ENCODE measurements at regions not wholly inside any gene's neighbourhood (a gene's known extent, or its start where the extent isn't known, plus 50 kb on each side); places are given as distances from the start of the nearest gene placed in this dataset.

GRCh38 chr13:88434953-88435352, 763.8 kb downstream of the SLITRK5 start:
- no TSS peak for BruUV-seq (replicated peaks)
- H3K9me2 ChIP-seq (replicated peaks; ENCODE audit: low read length): no peaks in the 10 kb centered on the region
- no peak overlapping the region for H3K9ac ChIP-seq (ENCODE audit: low read length)
- no peak overlapping the region for H2AFZ ChIP-seq (ENCODE audit: low read length)
- H3K4me1 ChIP-seq (ENCODE audit: insufficient read depth, low read length): no peaks in the 10 kb centered on the region
- no peak overlapping the region for H3K27ac ChIP-seq (ENCODE audit: low read length)
- no peaks in the 10 kb centered on the region for H3K79me2 ChIP-seq (ENCODE audit: low read length)
- ATAC-seq (no peak), DNase-seq (no peak)
- no peak for TF ChIP-seq EZH2 (IDR thresholded peaks at IDR 0.05; ENCODE audit: low read length, unreplicated experiment)
- no peak for TF ChIP-seq CTCF (conservative IDR thresholded peaks at IDR 0.05; ENCODE audit: low read depth, low read length)
- TF ChIP-seq EZH2phosphoT487 (IDR thresholded peaks at IDR 0.05; ENCODE audit: borderline replicate concordance, low read length): no peak
- H3K9me3 ChIP-seq (ENCODE audit: low read length): no peaks in the 10 kb centered on the region
- H3K4me2 ChIP-seq (ENCODE audit: low read length): no peak overlapping the region
- H3F3A ChIP-seq (ENCODE audit: low read length, unreplicated experiment): no peaks in the 10 kb centered on the region
- no peak overlapping the region for H3K4me3 ChIP-seq (ENCODE audit: low read length)
- no peaks in the 10 kb centered on the region for H3K36me3 ChIP-seq (ENCODE audit: low read depth, low read length)
- no peaks in the 10 kb centered on the region for H4K20me1 ChIP-seq (ENCODE audit: low read length)
- ChIA-PET POLR2A (ENCODE audit: unreplicated experiment) (no interaction called here), CTCF (no interaction called here)
- no peaks in the 10 kb centered on the region for H3K27me3 ChIP-seq (ENCODE audit: low read length)
- intact Hi-C loops (cut with micrococcal nuclease): no loop called here

GRCh38 chr13:88436974-88437373, 765.8 kb downstream of the SLITRK5 start:
- Histone ChIP-seq H3K4me2 (ENCODE audit: low read length) (no peak overlapping the region), H3K9me3 (ENCODE audit: low read length) (no peaks in the 10 kb centered on the region), H3K27ac (ENCODE audit: low read length) (no peak overlapping the region), H3K9ac (ENCODE audit: low read length) (no peak overlapping the region), H2AFZ (ENCODE audit: low read length) (no peak overlapping the region), H3K9me2 (replicated peaks; ENCODE audit: low read length) (no peaks in the 10 kb centered on the region), H4K20me1 (ENCODE audit: low read length) (no peaks in the 10 kb centered on the region), H3K27me3 (ENCODE audit: low read length) (no peaks in the 10 kb centered on the region), H3K79me2 (ENCODE audit: low read length) (no peaks in the 10 kb centered on the region), H3F3A (ENCODE audit: low read length, unreplicated experiment) (no peaks in the 10 kb centered on the region), H3K4me3 (ENCODE audit: low read length) (no peak overlapping the region), H3K36me3 (ENCODE audit: low read depth, low read length) (no peaks in the 10 kb centered on the region), H3K4me1 (ENCODE audit: insufficient read depth, low read length) (no peaks in the 10 kb centered on the region)
- BruUV-seq (replicated peaks): no TSS peak
- DNase-seq: no peak
- intact Hi-C loops (cut with micrococcal nuclease): no loop called here
- no peak for TF ChIP-seq EZH2phosphoT487 (IDR thresholded peaks at IDR 0.05; ENCODE audit: borderline replicate concordance, low read length)
- no peak for TF ChIP-seq EZH2 (IDR thresholded peaks at IDR 0.05; ENCODE audit: low read length, unreplicated experiment)
- no peak for TF ChIP-seq CTCF (conservative IDR thresholded peaks at IDR 0.05; ENCODE audit: low read depth, low read length)
- POLR2A ChIA-PET (ENCODE audit: unreplicated experiment): no interaction called here
- no peak for ATAC-seq
- CTCF ChIA-PET: no interaction called here

- no peaks in the 10 kb centered on the region for H3K27me3 ChIP-seq (ENCODE audit: low read length)
- H3K9ac ChIP-seq (ENCODE audit: low read length): no peak overlapping the region
- H3K4me2 ChIP-seq (ENCODE audit: low read length): no peak overlapping the region
- no peak overlapping the region for H3K4me3 ChIP-seq (ENCODE audit: low read length)
- ATAC-seq (peak; percentile 60), DNase-seq (no peak)
- no TSS peak for BruUV-seq (replicated peaks)
- H3K27ac ChIP-seq (ENCODE audit: low read length): no peak overlapping the region
- H3K79me2 ChIP-seq (ENCODE audit: low read length): no peaks in the 10 kb centered on the region
- no peaks in the 10 kb centered on the region for H3K36me3 ChIP-seq (ENCODE audit: low read depth, low read length)
- H3F3A ChIP-seq (ENCODE audit: low read length, unreplicated experiment): no peaks in the 10 kb centered on the region
- intact Hi-C loops (cut with micrococcal nuclease): no loop called here
- no peaks in the 10 kb centered on the region for H3K9me3 ChIP-seq (ENCODE audit: low read length)
- TF ChIP-seq EZH2 (IDR thresholded peaks at IDR 0.05; ENCODE audit: low read length, unreplicated experiment): no peak
- no peak for TF ChIP-seq EZH2phosphoT487 (IDR thresholded peaks at IDR 0.05; ENCODE audit: borderline replicate concordance, low read length)
- no peak for TF ChIP-seq CTCF (conservative IDR thresholded peaks at IDR 0.05; ENCODE audit: low read depth, low read length)
- H2AFZ ChIP-seq (ENCODE audit: low read length): no peak overlapping the region
- CTCF ChIA-PET: interaction anchor here (0.6 kb wide), 1 partner anchor 8 kb away, joined by 3 read pairs; no protein-coding TSS in a partner anchor
- POLR2A ChIA-PET (ENCODE audit: unreplicated experiment): no interaction called here
- H3K4me1 ChIP-seq (ENCODE audit: insufficient read depth, low read length): no peaks in the 10 kb centered on the region
- no peaks in the 10 kb centered on the region for H4K20me1 ChIP-seq (ENCODE audit: low read length)
- no peaks in the 10 kb centered on the region for H3K9me2 ChIP-seq (replicated peaks; ENCODE audit: low read length)
These were observed 779.3 kb downstream of the SLITRK5 start for GRCh38 chr13:88450515-88450914.
